Endodermal cell (in vitro differentiated cells): ENCODE measurements at regions not wholly inside any gene's neighbourhood (a gene's known extent, or its start where the extent isn't known, plus 50 kb on each side); places are given as distances from the start of the nearest gene placed in this dataset.
A peak's percentile ranks its signal among the peaks of the same experiment; 100 is the strongest.

ENCODE experiments used
- DNase-seq: peaks from one replicate; pipeline ENCODE4 v3.0.0-alpha.2; 2017
- H3K27ac ChIP-seq: 2 replicates; pipeline ENCODE4 v1.5.1; 2013; ENCODE audit warnings: mild to moderate bottlenecking, low read depth, low read length, moderate library complexity
- H3K27me3 ChIP-seq: 2 replicates; pipeline ENCODE4 v1.6.1; 2013; ENCODE audit warnings: mild to moderate bottlenecking, low read length, moderate library complexity; ENCODE audit not compliant: insufficient read depth, control insufficient read depth, poor library complexity, severe bottlenecking
- H3K36me3 ChIP-seq: 2 replicates; pipeline ENCODE4 v1.7.0; 2013; ENCODE audit warnings: mild to moderate bottlenecking, low read length, moderate library complexity; ENCODE audit not compliant: control insufficient read depth, insufficient read depth
- H3K4me1 ChIP-seq: one replicate; pipeline ENCODE4 v1.7.0; 2013; ENCODE audit warnings: low read length; ENCODE audit not compliant: control insufficient read depth, insufficient read depth
- H3K4me3 ChIP-seq: 2 replicates; pipeline ENCODE4 v1.5.1; 2013; ENCODE audit warnings: mild to moderate bottlenecking, low read length, moderate library complexity
- H3K9ac ChIP-seq: 2 replicates; pipeline ENCODE4 v1.6.1; 2013; ENCODE audit warnings: mild to moderate bottlenecking, low read length, moderate library complexity; ENCODE audit not compliant: poor library complexity, severe bottlenecking; ENCODE audit errors: extremely low read depth
- H3K9me3 ChIP-seq: 2 replicates; pipeline ENCODE4 v1.6.1; 2013; ENCODE audit warnings: mild to moderate bottlenecking, low read length, moderate library complexity; ENCODE audit not compliant: control insufficient read depth
- H3K27ac Mint-ChIP-seq: 2 replicates; pipeline ENCODE4 v1.8.0; 2020; ENCODE audit warnings: mixed read lengths
- H3K27me3 Mint-ChIP-seq: 2 replicates; pipeline ENCODE4 v1.8.0; 2021; ENCODE audit warnings: mild to moderate bottlenecking, mixed read lengths; ENCODE audit not compliant: insufficient read depth
- H3K36me3 Mint-ChIP-seq: 2 replicates; pipeline ENCODE4 v1.8.0; 2020; ENCODE audit warnings: low read depth, mixed read lengths
- H3K4me1 Mint-ChIP-seq: 2 replicates; pipeline ENCODE4 v1.8.0; 2020; ENCODE audit warnings: mixed read lengths
- H3K4me3 Mint-ChIP-seq: 2 replicates; pipeline ENCODE4 v1.8.0; 2020; ENCODE audit warnings: mild to moderate bottlenecking, moderate library complexity, mixed read lengths
- H3K9me3 Mint-ChIP-seq: 2 replicates; pipeline ENCODE4 v1.8.0; 2020; ENCODE audit warnings: mild to moderate bottlenecking, mixed read lengths
- WGBS, 2 experiments: methylation state at CpG; one replicate each; pipeline versions ENCODE4 v1.1.5 to v1.1.7; 2013; ENCODE audit warnings: missing lambda C conversion rate in 2 of 2, mixed read lengths in 1 of 2; ENCODE audit not compliant: insufficient coverage in 1 of 2, insufficient read length in 1 of 2; 5-methylcytosine and 5-hydroxymethylcytosine counted together
- TF ChIP-seq, protein P1 (sequence below): fragments of 200-600 bp; sonication (generic); conservative IDR thresholded peaks from 2 replicates; pipeline ENCODE4 v1.5.0; 2021; ENCODE audit warnings: antibody characterized with exemption, mild to moderate bottlenecking

- WGBS, 2 experiments, result 82 to 100% methylated on average over 3 to 4 of the region's 4 CpGs
- peaks cover 23% of the 10 kb centered on the region for H3K9me3 ChIP-seq
- no peak overlapping the region for H3K27ac Mint-ChIP-seq
- H3K9me3 Mint-ChIP-seq, result peaks cover 12% of the 10 kb centered on the region
- no peaks in the 10 kb centered on the region for H3K27me3 Mint-ChIP-seq
- H3K9ac ChIP-seq, result no peak overlapping the region
- H3K4me3 Mint-ChIP-seq, result no peak overlapping the region
- no peaks in the 10 kb centered on the region for H3K4me1 ChIP-seq
- DNase-seq, result peak; percentile 51
- no peak overlapping the region for H3K27ac ChIP-seq
- H3K4me1 Mint-ChIP-seq, result peaks cover 7% of the 10 kb centered on the region
- TF ChIP-seq, protein P1, sequence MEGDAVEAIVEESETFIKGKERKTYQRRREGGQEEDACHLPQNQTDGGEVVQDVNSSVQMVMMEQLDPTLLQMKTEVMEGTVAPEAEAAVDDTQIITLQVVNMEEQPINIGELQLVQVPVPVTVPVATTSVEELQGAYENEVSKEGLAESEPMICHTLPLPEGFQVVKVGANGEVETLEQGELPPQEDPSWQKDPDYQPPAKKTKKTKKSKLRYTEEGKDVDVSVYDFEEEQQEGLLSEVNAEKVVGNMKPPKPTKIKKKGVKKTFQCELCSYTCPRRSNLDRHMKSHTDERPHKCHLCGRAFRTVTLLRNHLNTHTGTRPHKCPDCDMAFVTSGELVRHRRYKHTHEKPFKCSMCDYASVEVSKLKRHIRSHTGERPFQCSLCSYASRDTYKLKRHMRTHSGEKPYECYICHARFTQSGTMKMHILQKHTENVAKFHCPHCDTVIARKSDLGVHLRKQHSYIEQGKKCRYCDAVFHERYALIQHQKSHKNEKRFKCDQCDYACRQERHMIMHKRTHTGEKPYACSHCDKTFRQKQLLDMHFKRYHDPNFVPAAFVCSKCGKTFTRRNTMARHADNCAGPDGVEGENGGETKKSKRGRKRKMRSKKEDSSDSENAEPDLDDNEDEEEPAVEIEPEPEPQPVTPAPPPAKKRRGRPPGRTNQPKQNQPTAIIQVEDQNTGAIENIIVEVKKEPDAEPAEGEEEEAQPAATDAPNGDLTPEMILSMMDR, result no peak
- H3K4me3 ChIP-seq, result no peak overlapping the region
- H3K36me3 ChIP-seq, result no peaks in the 10 kb centered on the region
- no peaks in the 10 kb centered on the region for H3K36me3 Mint-ChIP-seq
- H3K27me3 ChIP-seq, result no peaks in the 10 kb centered on the region
Measured at GRCh38 chr3:193078996-193079753, 161.5 kb upstream of the MB21D2 start.

DNA sequence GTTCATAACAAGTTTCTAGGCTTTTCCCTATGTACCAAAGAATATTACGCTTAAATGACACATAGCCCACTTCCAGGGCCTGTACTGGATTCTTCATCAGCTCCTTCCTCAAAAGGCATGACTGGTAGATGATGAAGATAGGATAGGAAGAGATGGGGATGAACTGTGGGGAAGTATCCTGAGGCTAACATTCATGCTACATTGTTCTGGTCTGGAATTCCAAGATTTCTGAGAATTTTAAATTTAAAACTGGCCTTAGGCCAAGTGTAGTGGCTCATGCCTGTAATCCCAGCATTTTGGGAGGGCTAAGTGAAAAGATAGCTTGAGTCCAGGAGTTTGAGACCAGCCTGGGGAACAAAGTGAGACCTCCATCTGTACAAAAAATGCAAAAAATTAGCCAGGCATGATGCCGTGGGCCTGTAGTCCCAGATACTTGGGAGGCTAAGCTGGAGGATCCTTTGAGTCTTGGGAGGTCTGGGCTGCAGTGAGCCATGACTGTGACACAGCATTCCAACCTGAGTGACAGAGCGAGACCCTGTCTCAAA, 160.1 kb upstream of the PLAAT1 start:
- Histone ChIP-seq H3K27me3 (no peaks in the 10 kb centered on the region), H3K9me3 (peaks cover 23% of the 10 kb centered on the region), H3K4me1 (no peaks in the 10 kb centered on the region), H3K27ac (no peak overlapping the region), H3K9ac (no peak overlapping the region), H3K4me3 (no peak overlapping the region), H3K36me3 (no peaks in the 10 kb centered on the region)
- Mint-ChIP-seq H3K36me3 (no peaks in the 10 kb centered on the region), H3K4me3 (no peak overlapping the region), H3K9me3 (peaks cover 13% of the 10 kb centered on the region), H3K27me3 (no peaks in the 10 kb centered on the region), H3K27ac (no peak overlapping the region), H3K4me1 (peaks cover 7% of the 10 kb centered on the region)
- TF ChIP-seq, protein P1, result no peak
- WGBS, 2 experiments, result 96 to 100% methylated on average over 1 to 2 of the region's 3 CpGs
- DNase-seq, result no peak

GRCh38 chr3:193085655-193086054, 155.4 kb upstream of the PLAAT1 start:
- TF ChIP-seq, protein P1, result no peak
- Histone ChIP-seq H3K4me3 (no peak overlapping the region), H3K27me3 (no peaks in the 10 kb centered on the region), H3K27ac (no peak overlapping the region), H3K9ac (no peak overlapping the region), H3K4me1 (no peaks in the 10 kb centered on the region), H3K36me3 (no peaks in the 10 kb centered on the region), H3K9me3 (peaks cover 23% of the 10 kb centered on the region)
- no peak overlapping the region for H3K4me3 Mint-ChIP-seq
- no peaks in the 10 kb centered on the region for H3K4me1 Mint-ChIP-seq
- no peak for DNase-seq
- H3K27me3 Mint-ChIP-seq, result no peaks in the 10 kb centered on the region
- peaks cover 13% of the 10 kb centered on the region for H3K9me3 Mint-ChIP-seq
- H3K36me3 Mint-ChIP-seq, result no peaks in the 10 kb centered on the region
- WGBS, 2 experiments, result 85% methylated on average over 2 of the region's 2 CpGs; no CpG with 5 or more reads in 1 of the 2 experiments
- no peak overlapping the region for H3K27ac Mint-ChIP-seq
